NCI-H1105 (cell line): ENCODE measurements at regions not wholly inside any gene's neighbourhood (a gene's known extent, or its start where the extent isn't known, plus 50 kb on each side); places are given as distances from the start of the nearest gene placed in this dataset.

ENCODE experiments used
- DNase-seq: peaks from one replicate; lab custom pipeline; 2025; lab: John Stamatoyannopoulos, UW

- DNase-seq, result no peak
Measured at GRCh38 chr1:81157686-81158085, 643.0 kb upstream of the ADGRL2 start.

- DNase-seq, result no peak
Measured at GRCh38 chr1:81156887-81157286, 643.8 kb upstream of the ADGRL2 start.

- no peak for DNase-seq
Measured at GRCh38 chr1:81155131-81155530, 645.6 kb upstream of the ADGRL2 start.

- no peak for DNase-seq
Measured at GRCh38 chr1:81151206-81151605, 649.5 kb upstream of the ADGRL2 start.

GRCh38 chr1:81149649-81150325 lies 650.9 kb upstream of the ADGRL2 start:
- DNase-seq, result no peak

- no peak for DNase-seq
Measured at GRCh38 chr1:81144240-81144825, 656.4 kb upstream of the ADGRL2 start.

- DNase-seq, result no peak
Measured at GRCh38 chr1:81142099-81142826, 658.5 kb upstream of the ADGRL2 start.

GRCh38 chr1:81135524-81135923 lies 665.2 kb upstream of the ADGRL2 start:
- no peak for DNase-seq

- no peak for DNase-seq
Measured at GRCh38 chr1:81129776-81130175, 671.0 kb upstream of the ADGRL2 start.

- DNase-seq, result no peak
Measured at GRCh38 chr1:81129366-81129765, 671.4 kb upstream of the ADGRL2 start.

- no peak for DNase-seq
Measured at GRCh38 chr1:81128079-81128478, 672.7 kb upstream of the ADGRL2 start.

- peak; percentile 95 for DNase-seq
Measured at GRCh38 chr1:81126989-81127581, 673.6 kb upstream of the ADGRL2 start.

- no peak for DNase-seq
Measured at GRCh38 chr1:81125672-81126071, 675.1 kb upstream of the ADGRL2 start.

- no peak for DNase-seq
Measured at GRCh38 chr1:81121306-81121705, 679.4 kb upstream of the ADGRL2 start.

- DNase-seq, result no peak
Measured at GRCh38 chr1:81119319-81119718, 681.4 kb upstream of the ADGRL2 start.

GRCh38 chr1:81118550-81118949 lies 682.2 kb upstream of the ADGRL2 start:
- no peak for DNase-seq

- DNase-seq, result no peak
Measured at GRCh38 chr1:81115422-81115821, 685.3 kb upstream of the ADGRL2 start.

GRCh38 chr1:81114191-81114590 lies 686.5 kb upstream of the ADGRL2 start:
- DNase-seq, result no peak

- DNase-seq, result no peak
Measured at GRCh38 chr1:81113688-81114087, 687.0 kb upstream of the ADGRL2 start.

- no peak for DNase-seq
Measured at GRCh38 chr1:81111818-81112217, 688.9 kb upstream of the ADGRL2 start.

- no peak for DNase-seq
Measured at GRCh38 chr1:81109038-81109437, 691.7 kb upstream of the ADGRL2 start.

- no peak for DNase-seq
Measured at GRCh38 chr1:81097860-81098259, 702.9 kb upstream of the ADGRL2 start.

GRCh38 chr1:81073580-81073979 lies 727.2 kb upstream of the ADGRL2 start:
- DNase-seq, result no peak
